ENCODE measurements at regions not wholly inside any gene's neighbourhood (a gene's known extent, or its start where the extent isn't known, plus 50 kb on each side); places are given as distances from the start of the nearest gene placed in this dataset.

DNA sequence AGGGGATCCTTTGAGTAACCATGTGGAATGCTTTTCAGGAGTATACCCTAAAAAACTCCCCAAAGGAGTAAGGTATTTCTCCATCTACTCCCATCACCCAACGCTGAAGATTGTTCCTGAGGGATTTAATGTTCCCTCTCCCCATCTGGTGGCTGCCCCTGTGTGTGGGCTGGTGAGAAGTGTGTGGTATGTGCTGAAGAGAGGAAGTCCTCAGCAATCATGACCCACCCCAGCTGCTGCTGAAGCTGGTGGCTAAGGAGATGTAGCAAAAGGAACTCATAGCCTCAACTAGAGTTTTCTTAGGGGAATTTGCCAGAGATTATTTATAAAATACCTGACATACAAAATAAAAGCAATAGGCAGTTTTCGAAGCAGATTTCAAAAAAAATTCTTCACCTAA is 114.3 kb upstream of the JAG1 start:
- TF ChIP-seq RARB (CRISPR knock-in tag; IDR thresholded peaks at IDR 0.05): no peak
- TF ChIP-seq, protein P1, sequence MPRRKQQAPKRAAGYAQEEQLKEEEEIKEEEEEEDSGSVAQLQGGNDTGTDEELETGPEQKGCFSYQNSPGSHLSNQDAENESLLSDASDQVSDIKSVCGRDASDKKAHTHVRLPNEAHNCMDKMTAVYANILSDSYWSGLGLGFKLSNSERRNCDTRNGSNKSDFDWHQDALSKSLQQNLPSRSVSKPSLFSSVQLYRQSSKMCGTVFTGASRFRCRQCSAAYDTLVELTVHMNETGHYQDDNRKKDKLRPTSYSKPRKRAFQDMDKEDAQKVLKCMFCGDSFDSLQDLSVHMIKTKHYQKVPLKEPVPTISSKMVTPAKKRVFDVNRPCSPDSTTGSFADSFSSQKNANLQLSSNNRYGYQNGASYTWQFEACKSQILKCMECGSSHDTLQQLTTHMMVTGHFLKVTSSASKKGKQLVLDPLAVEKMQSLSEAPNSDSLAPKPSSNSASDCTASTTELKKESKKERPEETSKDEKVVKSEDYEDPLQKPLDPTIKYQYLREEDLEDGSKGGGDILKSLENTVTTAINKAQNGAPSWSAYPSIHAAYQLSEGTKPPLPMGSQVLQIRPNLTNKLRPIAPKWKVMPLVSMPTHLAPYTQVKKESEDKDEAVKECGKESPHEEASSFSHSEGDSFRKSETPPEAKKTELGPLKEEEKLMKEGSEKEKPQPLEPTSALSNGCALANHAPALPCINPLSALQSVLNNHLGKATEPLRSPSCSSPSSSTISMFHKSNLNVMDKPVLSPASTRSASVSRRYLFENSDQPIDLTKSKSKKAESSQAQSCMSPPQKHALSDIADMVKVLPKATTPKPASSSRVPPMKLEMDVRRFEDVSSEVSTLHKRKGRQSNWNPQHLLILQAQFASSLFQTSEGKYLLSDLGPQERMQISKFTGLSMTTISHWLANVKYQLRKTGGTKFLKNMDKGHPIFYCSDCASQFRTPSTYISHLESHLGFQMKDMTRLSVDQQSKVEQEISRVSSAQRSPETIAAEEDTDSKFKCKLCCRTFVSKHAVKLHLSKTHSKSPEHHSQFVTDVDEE (CRISPR knock-in tag; IDR thresholded peaks at IDR 0.05): no peak
- no peak for TF ChIP-seq ZFP30 (CRISPR knock-in tag; IDR thresholded peaks at IDR 0.05)
- no peak for TF ChIP-seq ZC3H10 (CRISPR knock-in tag; IDR thresholded peaks at IDR 0.05)
- no peak for TF ChIP-seq ZNF70 (CRISPR knock-in tag; IDR thresholded peaks at IDR 0.05)
- no peak for TF ChIP-seq CSDC2 (CRISPR knock-in tag; IDR thresholded peaks at IDR 0.05)
- no peak for TF ChIP-seq PATZ1 (CRISPR knock-in tag; IDR thresholded peaks at IDR 0.05; ENCODE audit: borderline replicate concordance)
- TF ChIP-seq, protein P2, sequence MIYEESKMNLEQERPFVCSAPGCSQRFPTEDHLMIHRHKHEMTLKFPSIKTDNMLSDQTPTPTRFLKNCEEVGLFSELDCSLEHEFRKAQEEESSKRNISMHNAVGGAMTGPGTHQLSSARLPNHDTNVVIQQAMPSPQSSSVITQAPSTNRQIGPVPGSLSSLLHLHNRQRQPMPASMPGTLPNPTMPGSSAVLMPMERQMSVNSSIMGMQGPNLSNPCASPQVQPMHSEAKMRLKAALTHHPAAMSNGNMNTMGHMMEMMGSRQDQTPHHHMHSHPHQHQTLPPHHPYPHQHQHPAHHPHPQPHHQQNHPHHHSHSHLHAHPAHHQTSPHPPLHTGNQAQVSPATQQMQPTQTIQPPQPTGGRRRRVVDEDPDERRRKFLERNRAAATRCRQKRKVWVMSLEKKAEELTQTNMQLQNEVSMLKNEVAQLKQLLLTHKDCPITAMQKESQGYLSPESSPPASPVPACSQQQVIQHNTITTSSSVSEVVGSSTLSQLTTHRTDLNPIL (CRISPR knock-in tag; IDR thresholded peaks at IDR 0.05; ENCODE audit: low read depth): no peak
- no peak for TF ChIP-seq ESRRG (CRISPR knock-in tag; IDR thresholded peaks at IDR 0.05)
- no peak for ATAC-seq

DNA sequence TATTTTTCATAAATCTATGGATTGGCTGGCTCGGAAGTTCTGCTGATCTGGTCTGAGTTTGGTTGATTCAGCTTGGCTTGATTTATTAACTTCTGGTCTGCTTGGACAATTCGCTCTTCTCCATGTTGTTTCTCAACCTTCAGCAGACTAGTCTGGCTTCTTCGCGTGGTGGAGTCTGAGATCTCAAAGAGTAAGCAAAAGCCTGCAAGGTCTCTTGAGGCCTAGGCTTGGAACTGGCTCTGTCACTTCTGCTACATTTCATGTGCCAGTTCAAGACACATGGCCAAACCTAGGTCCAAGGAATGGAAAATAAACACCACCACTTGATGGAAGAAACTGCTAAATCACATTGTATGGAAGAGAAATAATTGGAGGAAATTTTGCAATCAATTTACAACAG is 115.1 kb upstream of the JAG1 start:
- ATAC-seq: no peak
- TF ChIP-seq ARNTL (CRISPR knock-in tag; IDR thresholded peaks at IDR 0.05; ENCODE audit: borderline replicate concordance, low read depth): no peak

DNA sequence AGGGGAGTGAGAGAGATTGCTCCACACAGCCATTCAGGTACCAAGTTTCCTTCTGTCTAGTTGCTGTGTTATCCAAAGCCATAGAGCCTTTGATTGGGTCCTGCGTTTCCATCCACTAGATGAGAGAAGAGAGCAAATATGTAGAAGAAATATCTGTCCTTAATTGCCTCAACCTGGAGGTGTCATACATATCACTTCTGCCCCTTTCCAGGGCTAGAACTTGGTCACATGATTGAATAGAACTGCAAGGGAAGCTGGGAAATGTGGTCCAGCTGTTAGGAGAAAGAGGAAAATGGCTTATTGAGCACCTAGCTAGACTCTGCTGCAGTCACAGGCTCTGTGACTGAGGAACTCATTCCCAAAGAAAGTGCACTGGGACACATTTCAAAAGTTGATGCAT is 115.6 kb upstream of the JAG1 start:
- no peak for ATAC-seq
- TF ChIP-seq PPARA (CRISPR knock-in tag; IDR thresholded peaks at IDR 0.05; ENCODE audit: borderline replicate concordance): no peak
- TF ChIP-seq PATZ1 (CRISPR knock-in tag; IDR thresholded peaks at IDR 0.05; ENCODE audit: borderline replicate concordance): no peak
- no peak for TF ChIP-seq ZNF8 (CRISPR knock-in tag; IDR thresholded peaks at IDR 0.05)
- TF ChIP-seq GLIS3 (CRISPR knock-in tag; IDR thresholded peaks at IDR 0.05): no peak
- TF ChIP-seq TCF4 (CRISPR knock-in tag; IDR thresholded peaks at IDR 0.05; ENCODE audit: borderline replicate concordance): no peak
- no peak for TF ChIP-seq ZNF565 (CRISPR knock-in tag; conservative IDR thresholded peaks at IDR 0.05; ENCODE audit: low read depth)
- no peak for TF ChIP-seq OSR1 (CRISPR knock-in tag; IDR thresholded peaks at IDR 0.05)
- no peak for TF ChIP-seq ZC3H10 (CRISPR knock-in tag; IDR thresholded peaks at IDR 0.05)
- no peak for TF ChIP-seq ZFP3 (CRISPR knock-in tag; IDR thresholded peaks at IDR 0.05)
- TF ChIP-seq BACH2 (CRISPR knock-in tag; IDR thresholded peaks at IDR 0.05; ENCODE audit: borderline replicate concordance): no peak
- TF ChIP-seq, protein P3, sequence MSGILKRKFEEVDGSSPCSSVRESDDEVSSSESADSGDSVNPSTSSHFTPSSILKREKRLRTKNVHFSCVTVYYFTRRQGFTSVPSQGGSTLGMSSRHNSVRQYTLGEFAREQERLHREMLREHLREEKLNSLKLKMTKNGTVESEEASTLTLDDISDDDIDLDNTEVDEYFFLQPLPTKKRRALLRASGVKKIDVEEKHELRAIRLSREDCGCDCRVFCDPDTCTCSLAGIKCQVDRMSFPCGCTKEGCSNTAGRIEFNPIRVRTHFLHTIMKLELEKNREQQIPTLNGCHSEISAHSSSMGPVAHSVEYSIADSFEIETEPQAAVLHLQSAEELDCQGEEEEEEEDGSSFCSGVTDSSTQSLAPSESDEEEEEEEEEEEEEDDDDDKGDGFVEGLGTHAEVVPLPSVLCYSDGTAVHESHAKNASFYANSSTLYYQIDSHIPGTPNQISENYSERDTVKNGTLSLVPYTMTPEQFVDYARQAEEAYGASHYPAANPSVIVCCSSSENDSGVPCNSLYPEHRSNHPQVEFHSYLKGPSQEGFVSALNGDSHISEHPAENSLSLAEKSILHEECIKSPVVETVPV (CRISPR knock-in tag; IDR thresholded peaks at IDR 0.05): no peak

- ATAC-seq: no peak
- TF ChIP-seq, protein P2 (CRISPR knock-in tag; IDR thresholded peaks at IDR 0.05; ENCODE audit: low read depth): no peak
- no peak for TF ChIP-seq BACH2 (CRISPR knock-in tag; IDR thresholded peaks at IDR 0.05; ENCODE audit: borderline replicate concordance)
- TF ChIP-seq ZNF565 (CRISPR knock-in tag; conservative IDR thresholded peaks at IDR 0.05; ENCODE audit: low read depth): no peak
- TF ChIP-seq SNAI2 (CRISPR knock-in tag; IDR thresholded peaks at IDR 0.05): no peak
- TF ChIP-seq RARB (CRISPR knock-in tag; IDR thresholded peaks at IDR 0.05): no peak
Observed at GRCh38 chr20:10790013-10790412, 116.2 kb upstream of the JAG1 start.
